ENCODE measurements at regions not wholly inside any gene's neighbourhood (a gene's known extent, or its start where the extent isn't known, plus 50 kb on each side); places are given as distances from the start of the nearest gene placed in this dataset.

DNA sequence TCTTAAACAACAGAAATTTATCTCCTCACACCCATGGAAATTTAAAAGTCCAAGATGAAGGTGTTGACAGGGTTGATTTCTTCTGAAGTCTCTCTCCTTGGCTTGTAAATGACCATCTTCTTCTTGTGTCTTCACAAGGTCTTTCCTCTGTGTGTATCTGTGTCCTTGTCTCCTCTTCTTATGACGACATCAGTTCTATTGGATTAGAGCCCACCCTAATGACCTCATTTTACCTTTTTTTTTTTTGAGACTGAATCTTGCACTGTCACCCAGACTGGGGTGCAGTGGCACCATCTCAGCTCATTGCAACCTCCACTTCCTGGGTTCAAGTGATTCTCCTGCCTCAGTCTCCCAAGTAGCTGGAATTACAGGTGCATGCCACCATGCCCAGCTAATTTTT is 429.0 kb upstream of the CDH5 start:
- no peak for DNase-seq

DNA sequence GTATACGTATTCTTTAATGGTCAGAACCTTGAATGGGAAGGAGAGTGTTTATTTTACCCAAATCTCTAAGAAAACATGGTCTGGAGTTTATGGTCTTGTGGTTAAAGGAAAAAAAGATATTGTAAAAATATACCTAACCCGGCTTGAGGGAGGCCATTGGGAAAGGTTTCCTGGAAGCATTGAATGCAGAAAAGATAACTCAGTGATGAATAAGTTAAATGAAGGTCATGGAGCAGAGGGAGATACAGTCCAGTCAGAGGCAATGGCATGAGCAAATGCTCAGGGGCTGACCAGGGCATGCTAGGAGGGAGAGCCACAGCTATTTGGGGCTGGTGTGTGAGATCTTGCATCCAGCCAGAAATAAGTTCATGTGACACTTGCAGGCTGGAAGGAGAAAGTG is 430.4 kb upstream of the CDH5 start:
- DNase-seq: no peak

GRCh38 chr16:65934443-65934842 is 432.0 kb upstream of the CDH5 start:
- DNase-seq: no peak

DNA sequence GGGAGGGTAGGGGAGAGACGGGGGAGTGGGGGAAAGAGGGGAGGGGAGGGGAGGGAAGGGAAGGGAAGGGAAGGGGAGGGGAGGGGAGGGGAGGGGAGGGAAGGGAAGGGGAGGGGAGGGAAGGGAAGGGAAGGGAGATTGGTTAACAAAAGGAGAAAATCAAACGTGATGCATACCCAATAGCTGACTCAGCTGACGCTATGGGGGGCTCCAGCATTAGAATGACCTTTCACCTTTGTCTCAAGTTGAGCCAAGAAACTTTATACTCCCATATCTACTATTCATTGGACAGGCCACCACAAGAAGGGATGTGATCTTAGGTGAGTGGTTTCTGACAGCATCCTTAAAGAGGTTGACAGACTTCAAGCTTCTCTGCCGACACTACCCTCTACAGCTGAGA is 432.8 kb upstream of the CDH5 start:
- no peak for DNase-seq

GRCh38 chr16:65932350-65933072 is 434.0 kb upstream of the CDH5 start:
- no peak for DNase-seq

- DNase-seq: no peak
Observed at GRCh38 chr16:65922923-65923322, 443.6 kb upstream of the CDH5 start.

- DNase-seq: no peak
Observed at GRCh38 chr16:65919986-65920376, 446.5 kb upstream of the CDH5 start.

- no peak for DNase-seq
Observed at GRCh38 chr16:65919145-65919985, 447.1 kb upstream of the CDH5 start.

DNA sequence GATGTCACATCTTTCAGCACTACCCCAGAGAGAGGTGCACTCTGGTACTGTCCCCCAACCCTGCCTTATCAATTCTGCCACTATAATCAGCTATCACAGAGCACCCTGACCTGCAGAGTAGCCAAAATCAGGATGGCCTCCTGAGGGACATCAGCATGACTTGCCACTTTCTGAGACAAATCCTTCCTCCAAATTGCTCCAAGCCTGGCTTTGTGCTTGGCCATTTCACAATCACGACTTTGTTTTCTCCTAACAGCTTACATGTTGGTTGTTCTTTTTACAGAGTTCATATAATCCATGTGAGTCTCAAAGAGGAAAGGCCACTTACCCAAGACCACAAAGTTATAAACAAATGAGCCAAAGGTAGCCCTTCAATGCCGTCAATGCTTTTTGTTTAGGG is 449.0 kb upstream of the CDH5 start:
- DNase-seq: no peak

DNA sequence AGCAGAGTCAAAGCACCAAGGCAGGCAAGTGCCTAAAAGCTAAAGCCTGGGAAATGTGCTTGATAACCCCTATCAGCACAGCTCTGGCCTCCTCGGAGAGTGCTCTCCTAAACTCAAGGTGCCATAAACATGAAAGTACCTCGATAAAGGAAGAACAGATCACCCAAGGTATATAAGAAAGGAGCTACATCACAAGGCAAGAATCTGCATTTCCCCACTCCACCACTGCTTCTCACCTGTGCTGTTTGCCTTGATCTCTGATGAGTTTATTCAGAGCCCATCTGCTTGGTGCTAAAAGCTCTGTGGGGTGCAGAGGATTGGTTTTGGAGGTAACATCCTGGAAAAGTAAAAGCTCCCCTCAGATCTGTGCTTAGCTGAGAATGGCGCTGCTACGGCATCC is 449.5 kb upstream of the CDH5 start:
- no peak for DNase-seq

GRCh38 chr16:65910291-65910690 is 456.2 kb upstream of the CDH5 start:
- no peak for DNase-seq

GRCh38 chr16:65909310-65910050 is 457.0 kb upstream of the CDH5 start:
- DNase-seq: no peak

- no peak for DNase-seq
Observed at GRCh38 chr16:65908568-65908967, 457.9 kb upstream of the CDH5 start.

- no peak for DNase-seq
Observed at GRCh38 chr16:65905331-65905730, 461.2 kb upstream of the CDH5 start.

- no peak for DNase-seq
Observed at GRCh38 chr16:65896448-65897153, 469.9 kb upstream of the CDH5 start.

GRCh38 chr16:65895906-65896305 is 470.6 kb upstream of the CDH5 start:
- DNase-seq: no peak

- no peak for DNase-seq
Observed at GRCh38 chr16:65895486-65895885, 471.0 kb upstream of the CDH5 start.

DNA sequence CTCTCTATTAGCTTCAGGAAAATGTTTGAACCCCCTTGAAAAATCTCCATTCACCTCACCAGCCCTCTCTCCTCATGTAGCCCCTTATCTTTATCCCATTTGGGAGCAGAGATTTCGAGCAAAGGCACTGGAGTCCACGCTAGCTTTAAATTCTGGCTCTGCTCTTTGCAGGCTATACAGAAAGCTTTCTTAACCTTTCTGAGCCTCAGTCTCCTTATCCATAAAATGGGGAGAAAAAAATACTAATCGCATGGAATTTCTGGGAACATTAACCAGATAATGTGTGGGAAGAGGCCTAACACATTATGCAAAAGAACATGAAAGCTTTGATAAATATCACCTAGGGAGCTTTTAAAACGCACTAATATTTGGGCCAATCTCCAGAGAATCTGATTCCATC is 476.3 kb upstream of the CDH5 start:
- DNase-seq: no peak

- no peak for DNase-seq
Observed at GRCh38 chr16:65889533-65889966, 476.9 kb upstream of the CDH5 start.

DNA sequence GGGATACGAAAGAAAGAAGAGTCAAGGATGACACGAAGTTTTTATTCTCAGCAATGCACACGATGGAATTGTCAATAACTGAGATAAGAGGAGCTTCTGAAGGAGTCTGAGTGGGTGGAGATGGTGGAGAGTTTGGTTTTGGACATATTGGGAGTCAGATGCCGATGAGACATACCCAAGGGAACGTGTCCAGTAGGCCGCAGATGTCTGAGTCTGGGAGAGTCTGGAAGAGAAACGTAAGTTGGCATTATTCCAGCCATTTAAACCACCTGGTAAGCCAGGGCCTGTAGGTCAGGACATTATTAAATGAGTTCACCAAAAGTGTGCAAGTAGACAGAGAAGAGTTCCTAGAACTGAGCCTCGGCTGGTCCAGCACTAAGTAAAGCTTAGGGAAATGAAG is 478.3 kb upstream of the CDH5 start:
- DNase-seq: no peak

DNA sequence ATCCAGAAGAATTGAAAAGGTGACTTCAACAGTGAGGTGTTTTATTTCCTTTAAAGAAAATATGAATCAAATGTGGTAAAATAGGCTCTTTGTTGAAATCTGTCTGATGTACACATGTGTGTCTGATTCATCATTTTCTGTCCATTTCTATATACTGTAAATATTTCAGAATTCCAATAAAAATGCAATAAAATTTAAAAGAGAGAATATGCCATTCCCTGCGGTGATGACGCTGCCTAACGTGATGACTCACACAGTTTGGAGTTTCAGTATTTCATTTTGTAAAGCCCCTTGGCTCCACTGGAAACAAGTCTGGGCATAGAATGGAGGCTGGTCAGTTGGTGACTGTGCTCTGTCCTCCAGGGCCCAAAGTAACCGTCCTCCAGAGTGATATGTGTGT is 482.5 kb upstream of the CDH5 start:
- no peak for DNase-seq

DNA sequence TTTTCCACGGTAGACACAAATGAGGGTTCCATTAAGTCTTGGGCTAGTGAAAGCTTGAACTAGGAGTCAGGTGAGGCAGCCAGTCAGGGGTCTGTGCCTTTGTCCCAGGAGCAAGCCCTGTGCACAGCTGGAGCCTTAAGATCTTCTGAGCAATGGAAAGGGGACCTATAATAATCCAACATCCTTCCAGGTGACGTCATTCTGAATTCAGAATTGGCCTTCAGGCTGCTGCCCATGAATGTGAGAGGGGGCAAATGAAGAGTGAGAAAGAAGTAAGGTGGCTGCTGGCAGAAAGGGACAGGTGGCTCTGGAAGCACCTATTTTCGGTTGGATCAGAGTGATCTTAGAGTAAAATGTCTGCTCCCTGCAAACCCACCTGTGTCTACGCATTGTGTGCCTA is 488.1 kb upstream of the CDH5 start:
- DNase-seq: no peak

- DNase-seq: no peak
Observed at GRCh38 chr16:65876624-65877023, 489.9 kb upstream of the CDH5 start.
